ENCODE measurements at regions not wholly inside any gene's neighbourhood (a gene's known extent, or its start where the extent isn't known, plus 50 kb on each side); places are given as distances from the start of the nearest gene placed in this dataset.

- TF ChIP-seq CTCF (IDR thresholded peaks at IDR 0.05) = no peak
- no peak for TF ChIP-seq POLR2A (IDR thresholded peaks at IDR 0.05)
Measured at GRCh38 chrX:22746081-22746480, 253.7 kb upstream of the DDX53 start.

All from testis (tissue), 2 donors.